ENCODE measurements at regions not wholly inside any gene's neighbourhood (a gene's known extent, or its start where the extent isn't known, plus 50 kb on each side); places are given as distances from the start of the nearest gene placed in this dataset.

DNA sequence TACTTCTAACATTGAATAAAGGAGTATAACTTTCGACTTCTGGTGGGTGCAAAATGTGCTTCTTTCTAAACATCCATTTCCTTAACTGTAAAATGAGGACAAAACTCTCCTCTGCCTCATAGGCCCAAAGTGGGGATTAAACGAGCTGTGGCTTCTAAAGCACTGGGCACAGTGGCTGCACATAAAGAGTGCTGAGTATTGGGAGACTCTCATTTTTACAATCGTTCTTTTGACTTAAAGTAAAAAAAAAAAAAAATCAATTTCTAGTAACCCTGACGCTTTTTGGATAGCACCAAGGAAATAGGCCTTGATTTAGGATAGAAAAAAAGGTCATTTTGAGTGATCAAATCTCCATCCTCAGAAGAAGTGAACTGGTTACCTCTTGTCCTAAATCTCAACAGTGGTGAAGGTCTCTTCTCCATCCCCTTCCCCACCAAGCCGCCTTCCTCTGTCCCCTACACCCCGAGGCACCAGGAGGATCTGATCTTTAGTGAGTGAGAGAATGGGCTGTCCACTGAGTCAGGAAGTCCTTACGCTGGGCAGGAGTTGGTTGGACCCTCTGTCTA lies 161.6 kb downstream of the DDX1 start:
- H4K5ac ChIP-seq (ENCODE audit: insufficient read length, low read depth, low read length) = no peak overlapping the region
- FAIRE-seq = no peak
- no peak overlapping the region for H2BK120ac ChIP-seq (replicated peaks; ENCODE audit: low read depth, low read length)
- H3K27ac ChIP-seq (ENCODE audit: low read depth, low read length) = no peak overlapping the region
- H3K9me3 ChIP-seq (ENCODE audit: insufficient read depth in 2 of 2, low read depth in 1 of 2, low read length in 1 of 2) = 0 out of 4 replicates have a peak, but pooled peaks cover 0 to 3% of the 10 kb centered on the region in 2 experiments
- H3K27me3 ChIP-seq (replicated peaks in 1 of 4; ENCODE audit: control insufficient read depth in 3 of 4, extremely low read depth in 1 of 4, insufficient read depth in 3 of 4, low read length in 3 of 4) = no peaks in the 10 kb centered on the region; a peak in 1 of 7 replicates
- H3K23ac ChIP-seq (ENCODE audit: insufficient read length) = no peak overlapping the region
- WGBS, 2 experiments (ENCODE audit: extremely low coverage in 1 of 2, insufficient coverage in 1 of 2, insufficient read length in 1 of 2, insufficient replicate concordance in 2 of 2, low coverage in 1 of 2, low lambda C conversion rate in 2 of 2, missing lambda C conversion rate in 1 of 2) = 72% methylated on average over 6 of the region's 7 CpGs; no CpG with 5 or more reads in 1 of the 2 experiments
- peaks cover 0 to 4% (median 2%) of the 10 kb centered on the region in 4 experiments; a peak in 4 of 7 replicates for H3K4me1 ChIP-seq (replicated peaks in 1 of 4; ENCODE audit: control insufficient read depth in 3 of 4, insufficient read depth in 4 of 4, low read length in 3 of 4)
- no peaks in the 10 kb centered on the region for H3K79me2 ChIP-seq (ENCODE audit: control insufficient read depth in 1 of 2, insufficient read depth in 2 of 2, low read length in 2 of 2)
- H4K20me1 ChIP-seq (replicated peaks in 1 of 2; ENCODE audit: control insufficient read depth in 1 of 2, insufficient read depth in 2 of 2, low read length in 2 of 2) = no peaks in the 10 kb centered on the region
- no peak overlapping the region for H2BK5ac ChIP-seq (ENCODE audit: low read depth, low read length)
- H4K8ac ChIP-seq (ENCODE audit: extremely low read depth, insufficient read depth, low read length) = no peak overlapping the region
- H3K4me2 ChIP-seq (ENCODE audit: insufficient read depth in 1 of 2, low read depth in 2 of 2, low read length in 2 of 2) = no peak overlapping the region
- H3K14ac ChIP-seq (ENCODE audit: insufficient read length) = no peak overlapping the region
- DNase-seq (ENCODE audit: low read depth in 1 of 2, low spot score in 2 of 2) = peak in 1 of 2 experiments; percentile 8
- no peak overlapping the region for H3K9ac ChIP-seq (replicated peaks in 1 of 4; ENCODE audit: extremely low read depth in 1 of 4, low read depth in 3 of 4, low read length in 3 of 4)
- no peak overlapping the region for H4K91ac ChIP-seq (replicated peaks; ENCODE audit: insufficient read length, low read length)
- no peak overlapping the region for H2BK12ac ChIP-seq (ENCODE audit: low read depth, low read length)
- no peaks in the 10 kb centered on the region for H3K36me3 ChIP-seq (ENCODE audit: control insufficient read depth in 2 of 4, insufficient read depth in 4 of 4, low read length in 3 of 4)
- no peak overlapping the region for H2BK15ac ChIP-seq (ENCODE audit: low read length)
- no peak overlapping the region for H3K4ac ChIP-seq (replicated peaks; ENCODE audit: insufficient read length, low read depth, low read length)
- H3K79me1 ChIP-seq (ENCODE audit: low read depth, low read length) = no peaks in the 10 kb centered on the region
- CTCF ChIA-PET (ENCODE audit: partially characterized antibody) = no interaction called here
- H3K18ac ChIP-seq (ENCODE audit: extremely low read depth, low read length) = no peak overlapping the region
- H3K56ac ChIP-seq (replicated peaks; ENCODE audit: insufficient read length, low read depth, low read length) = no peak overlapping the region
- no peak overlapping the region for H3K4me3 ChIP-seq (ENCODE audit: extremely low read depth in 1 of 4, insufficient read depth in 2 of 4, low read depth in 3 of 4, low read length in 4 of 4)
- H2AFZ ChIP-seq (ENCODE audit: low read length) = no peak overlapping the region
- no peak overlapping the region for H2AK5ac ChIP-seq (ENCODE audit: low read depth, low read length)
- no peak overlapping the region for H2BK20ac ChIP-seq (ENCODE audit: low read length)
- POLR2A ChIA-PET (ENCODE audit: partially characterized antibody) = no interaction called here
- no peaks in the 10 kb centered on the region for H3K23me2 ChIP-seq (ENCODE audit: low read depth, low read length)
- TF ChIP-seq KDM1A (IDR thresholded peaks at IDR 0.05; ENCODE audit: borderline replicate concordance, low read length) (no peak), TAF7 (optimal IDR thresholded peaks at IDR 0.05; ENCODE audit: borderline replicate concordance, low read depth, low read length) (no peak), EZH2 (IDR thresholded peaks at IDR 0.05; ENCODE audit: low read depth, low read length, severe bottlenecking) (no peak), SIN3A (conservative IDR thresholded peaks at IDR 0.05 in 1 of 2, IDR thresholded peaks at IDR 0.05 in 1 of 2; ENCODE audit: low read depth in 1 of 2, low read length in 2 of 2) (no peak), SIRT6 (IDR thresholded peaks at IDR 0.05; ENCODE audit: low read length) (no peak), KDM4A (IDR thresholded peaks at IDR 0.05; ENCODE audit: low read depth, low read length, severe bottlenecking) (no peak), POLR2AphosphoS5 (IDR thresholded peaks at IDR 0.05; ENCODE audit: low read depth, low read length) (no peak), HDAC6 (IDR thresholded peaks at IDR 0.05; ENCODE audit: low read depth, low read length) (no peak), EP300 (IDR thresholded peaks at IDR 0.05; ENCODE audit: borderline replicate concordance in 1 of 2, low read depth in 2 of 2, low read length in 2 of 2) (no peak), SIX5 (IDR thresholded peaks at IDR 0.05; ENCODE audit: low read depth, low read length) (no peak)
- TF ChIP-seq, protein P1, sequence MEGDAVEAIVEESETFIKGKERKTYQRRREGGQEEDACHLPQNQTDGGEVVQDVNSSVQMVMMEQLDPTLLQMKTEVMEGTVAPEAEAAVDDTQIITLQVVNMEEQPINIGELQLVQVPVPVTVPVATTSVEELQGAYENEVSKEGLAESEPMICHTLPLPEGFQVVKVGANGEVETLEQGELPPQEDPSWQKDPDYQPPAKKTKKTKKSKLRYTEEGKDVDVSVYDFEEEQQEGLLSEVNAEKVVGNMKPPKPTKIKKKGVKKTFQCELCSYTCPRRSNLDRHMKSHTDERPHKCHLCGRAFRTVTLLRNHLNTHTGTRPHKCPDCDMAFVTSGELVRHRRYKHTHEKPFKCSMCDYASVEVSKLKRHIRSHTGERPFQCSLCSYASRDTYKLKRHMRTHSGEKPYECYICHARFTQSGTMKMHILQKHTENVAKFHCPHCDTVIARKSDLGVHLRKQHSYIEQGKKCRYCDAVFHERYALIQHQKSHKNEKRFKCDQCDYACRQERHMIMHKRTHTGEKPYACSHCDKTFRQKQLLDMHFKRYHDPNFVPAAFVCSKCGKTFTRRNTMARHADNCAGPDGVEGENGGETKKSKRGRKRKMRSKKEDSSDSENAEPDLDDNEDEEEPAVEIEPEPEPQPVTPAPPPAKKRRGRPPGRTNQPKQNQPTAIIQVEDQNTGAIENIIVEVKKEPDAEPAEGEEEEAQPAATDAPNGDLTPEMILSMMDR (IDR thresholded peaks at IDR 0.05; ENCODE audit: control extremely low read depth in 1 of 3, insufficient read depth in 1 of 3, low read depth in 1 of 3, low read length in 3 of 3) = no peak
